ENCODE measurements at regions not wholly inside any gene's neighbourhood (a gene's known extent, or its start where the extent isn't known, plus 50 kb on each side); places are given as distances from the start of the nearest gene placed in this dataset.

- Histone ChIP-seq H3K9me2 (replicated peaks; ENCODE audit: low read depth, low read length) (no peaks in the 10 kb centered on the region), H2AFZ (ENCODE audit: low read length) (no peak overlapping the region), H3K4me2 (ENCODE audit: low read depth, low read length, poor library complexity, severe bottlenecking) (no peak overlapping the region), H3K27me3 (ENCODE audit: insufficient read depth, low read length, poor library complexity, severe bottlenecking) (no peaks in the 10 kb centered on the region), H3K4me1 (ENCODE audit: insufficient read depth, low read length, poor library complexity, severe bottlenecking) (no peaks in the 10 kb centered on the region), H3K4me3 (ENCODE audit: low read length, poor library complexity, severe bottlenecking) (no peak overlapping the region), H3K36me3 (ENCODE audit: insufficient read depth, low read length) (no peaks in the 10 kb centered on the region), H3F3A (ENCODE audit: low read depth) (no peaks in the 10 kb centered on the region), H4K20me1 (ENCODE audit: insufficient read depth, low read length, poor library complexity, severe bottlenecking) (no peaks in the 10 kb centered on the region), H3K9me3 (ENCODE audit: insufficient read depth, low read depth, low read length) (no peaks in the 10 kb centered on the region), H3K9ac (ENCODE audit: low read depth, low read length, poor library complexity, severe bottlenecking) (no peak overlapping the region), H3K79me2 (ENCODE audit: insufficient read depth, low read length) (no peaks in the 10 kb centered on the region)
- TF ChIP-seq EZH2phosphoT487 (IDR thresholded peaks at IDR 0.05; ENCODE audit: borderline replicate concordance) = no peak
- no peak for TF ChIP-seq CTCF (conservative IDR thresholded peaks at IDR 0.05; ENCODE audit: low read length)
These were observed 90.5 kb downstream of the MRPL46 start for GRCh38 chr15:88376574-88377174.

- Histone ChIP-seq H3K9me3 (ENCODE audit: insufficient read depth, low read depth, low read length) (no peaks in the 10 kb centered on the region), H4K20me1 (ENCODE audit: insufficient read depth, low read length, poor library complexity, severe bottlenecking) (no peaks in the 10 kb centered on the region), H3K27me3 (ENCODE audit: insufficient read depth, low read length, poor library complexity, severe bottlenecking) (no peaks in the 10 kb centered on the region), H3K79me2 (ENCODE audit: insufficient read depth, low read length) (no peaks in the 10 kb centered on the region), H3K9ac (ENCODE audit: low read depth, low read length, poor library complexity, severe bottlenecking) (no peak overlapping the region), H3F3A (ENCODE audit: low read depth) (no peaks in the 10 kb centered on the region), H3K4me3 (ENCODE audit: low read length, poor library complexity, severe bottlenecking) (no peak overlapping the region), H3K9me2 (replicated peaks; ENCODE audit: low read depth, low read length) (no peaks in the 10 kb centered on the region), H3K4me2 (ENCODE audit: low read depth, low read length, poor library complexity, severe bottlenecking) (no peak overlapping the region), H2AFZ (ENCODE audit: low read length) (no peak overlapping the region), H3K4me1 (ENCODE audit: insufficient read depth, low read length, poor library complexity, severe bottlenecking) (no peaks in the 10 kb centered on the region), H3K36me3 (ENCODE audit: insufficient read depth, low read length) (no peaks in the 10 kb centered on the region)
- TF ChIP-seq EZH2phosphoT487 (IDR thresholded peaks at IDR 0.05; ENCODE audit: borderline replicate concordance) (no peak), CTCF (conservative IDR thresholded peaks at IDR 0.05; ENCODE audit: low read length) (no peak)
These were observed 91.8 kb downstream of the MRPL46 start for GRCh38 chr15:88375234-88375927.

GRCh38 chr15:88365124-88365523 lies 102.1 kb downstream of the MRPL46 start:
- Histone ChIP-seq H3K9me2 (replicated peaks; ENCODE audit: low read depth, low read length) (no peaks in the 10 kb centered on the region), H3K9ac (ENCODE audit: low read depth, low read length, poor library complexity, severe bottlenecking) (no peak overlapping the region), H2AFZ (ENCODE audit: low read length) (no peak overlapping the region; the same call in 1 of the 2 replicates), H3K4me1 (ENCODE audit: insufficient read depth, low read length, poor library complexity, severe bottlenecking) (peaks cover 6% of the 10 kb centered on the region), H3F3A (ENCODE audit: low read depth) (no peaks in the 10 kb centered on the region), H3K27me3 (ENCODE audit: insufficient read depth, low read length, poor library complexity, severe bottlenecking) (no peaks in the 10 kb centered on the region), H3K9me3 (ENCODE audit: insufficient read depth, low read depth, low read length) (no peaks in the 10 kb centered on the region), H3K79me2 (ENCODE audit: insufficient read depth, low read length) (no peaks in the 10 kb centered on the region), H3K36me3 (ENCODE audit: insufficient read depth, low read length) (no peaks in the 10 kb centered on the region), H3K4me2 (ENCODE audit: low read depth, low read length, poor library complexity, severe bottlenecking) (no peak overlapping the region), H3K4me3 (ENCODE audit: low read length, poor library complexity, severe bottlenecking) (no peak overlapping the region), H4K20me1 (ENCODE audit: insufficient read depth, low read length, poor library complexity, severe bottlenecking) (no peaks in the 10 kb centered on the region)
- TF ChIP-seq EZH2phosphoT487 (IDR thresholded peaks at IDR 0.05; ENCODE audit: borderline replicate concordance) = no peak
- TF ChIP-seq CTCF (conservative IDR thresholded peaks at IDR 0.05; ENCODE audit: low read length) = no peak

Measured in Loucy (cell line).